LNCaP clone FGC (cell line): ENCODE measurements at regions not wholly inside any gene's neighbourhood (a gene's known extent, or its start where the extent isn't known, plus 50 kb on each side); places are given as distances from the start of the nearest gene placed in this dataset.

Source experiments
- DNase-seq: peaks from one replicate; pipeline ENCODE4 v3.0.0-alpha.2; 2011; ENCODE audit warnings: low read depth
- H3K4me3 ChIP-seq: 2 replicates; pipeline ENCODE4 v1.5.1; 2011; ENCODE audit warnings: mild to moderate bottlenecking, low read depth, low read length, control low read depth
- TF ChIP-seq, protein P1 (sequence below): IDR thresholded peaks from 2 replicates; pipeline ENCODE4 v1.5.1; 2012; ENCODE audit warnings: mild to moderate bottlenecking; ENCODE audit not compliant: control insufficient read depth, insufficient read depth; ENCODE audit errors: extremely low read depth

DNA sequence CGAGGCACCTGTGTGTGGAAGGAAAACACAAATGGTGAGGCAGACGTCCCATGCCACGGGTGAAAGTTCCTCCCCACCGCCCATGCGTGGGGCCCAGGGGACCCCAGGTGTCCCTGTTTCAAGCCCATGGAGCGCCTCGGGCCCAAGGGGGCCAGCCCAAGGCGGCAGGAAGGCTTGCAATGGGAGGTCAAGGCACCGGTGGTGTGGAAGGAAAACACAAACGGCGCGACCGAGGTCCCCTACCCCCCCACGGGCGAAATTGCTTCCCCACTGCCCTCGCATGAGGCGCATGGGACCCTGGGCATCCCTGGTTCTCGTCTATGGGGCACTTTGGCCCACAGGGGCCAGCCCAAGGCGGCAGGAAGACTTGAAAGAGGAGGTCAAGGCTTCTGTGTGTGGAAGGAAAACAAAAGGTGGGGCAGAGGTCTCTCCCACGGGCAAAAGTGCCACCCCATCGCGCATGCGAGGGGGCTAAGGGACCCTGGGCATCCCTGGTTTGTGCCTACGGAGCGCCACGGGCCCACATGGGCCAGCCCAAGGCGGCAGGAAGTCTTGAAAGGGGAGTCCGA, 379.4 kb downstream of the ALG10 start:
- TF ChIP-seq, protein P1, sequence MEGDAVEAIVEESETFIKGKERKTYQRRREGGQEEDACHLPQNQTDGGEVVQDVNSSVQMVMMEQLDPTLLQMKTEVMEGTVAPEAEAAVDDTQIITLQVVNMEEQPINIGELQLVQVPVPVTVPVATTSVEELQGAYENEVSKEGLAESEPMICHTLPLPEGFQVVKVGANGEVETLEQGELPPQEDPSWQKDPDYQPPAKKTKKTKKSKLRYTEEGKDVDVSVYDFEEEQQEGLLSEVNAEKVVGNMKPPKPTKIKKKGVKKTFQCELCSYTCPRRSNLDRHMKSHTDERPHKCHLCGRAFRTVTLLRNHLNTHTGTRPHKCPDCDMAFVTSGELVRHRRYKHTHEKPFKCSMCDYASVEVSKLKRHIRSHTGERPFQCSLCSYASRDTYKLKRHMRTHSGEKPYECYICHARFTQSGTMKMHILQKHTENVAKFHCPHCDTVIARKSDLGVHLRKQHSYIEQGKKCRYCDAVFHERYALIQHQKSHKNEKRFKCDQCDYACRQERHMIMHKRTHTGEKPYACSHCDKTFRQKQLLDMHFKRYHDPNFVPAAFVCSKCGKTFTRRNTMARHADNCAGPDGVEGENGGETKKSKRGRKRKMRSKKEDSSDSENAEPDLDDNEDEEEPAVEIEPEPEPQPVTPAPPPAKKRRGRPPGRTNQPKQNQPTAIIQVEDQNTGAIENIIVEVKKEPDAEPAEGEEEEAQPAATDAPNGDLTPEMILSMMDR, result no peak
- H3K4me3 ChIP-seq, result no peak overlapping the region
- DNase-seq, result no peak

DNA sequence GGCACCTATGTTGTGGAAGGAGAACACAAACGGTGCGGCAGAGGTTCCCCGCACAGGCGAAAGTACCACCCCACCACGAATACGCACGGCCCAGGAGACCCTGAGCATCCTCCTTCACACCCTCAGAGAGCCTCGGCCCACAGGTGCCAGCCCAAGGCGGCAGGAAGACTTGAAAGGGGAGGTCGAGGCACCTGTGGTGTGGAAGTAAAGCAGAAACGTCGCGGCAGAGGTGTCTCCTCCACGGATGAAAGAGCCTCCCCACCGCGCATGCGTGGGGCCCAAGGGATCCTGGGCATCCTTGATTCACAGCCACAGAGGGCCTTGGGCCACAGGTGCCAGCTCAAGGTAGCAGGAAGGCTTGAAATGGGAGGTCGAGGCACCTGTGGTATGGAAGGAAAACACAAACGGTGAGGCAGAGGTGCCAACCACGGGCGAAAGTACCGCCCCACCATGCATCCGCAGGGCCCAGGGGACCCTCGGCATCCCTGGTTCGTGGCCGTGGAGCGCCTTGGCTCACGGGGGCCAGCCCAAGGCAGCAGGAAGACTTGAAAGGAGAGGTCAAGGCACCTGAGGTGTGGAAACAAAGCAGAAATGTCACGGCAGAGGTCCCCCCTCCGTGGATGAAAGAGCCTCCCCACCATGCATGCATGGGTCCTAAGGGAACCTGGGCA, 380.1 kb downstream of the ALG10 start:
- TF ChIP-seq, protein P1, result no peak
- no peak for DNase-seq
- no peak overlapping the region for H3K4me3 ChIP-seq

GRCh38 chr12:34402899-34403705, 380.8 kb downstream of the ALG10 start:
- TF ChIP-seq, protein P1, result no peak
- no peak for DNase-seq
- no peak overlapping the region for H3K4me3 ChIP-seq

GRCh38 chr12:34403706-34404376, 381.5 kb downstream of the ALG10 start:
- TF ChIP-seq, protein P1, result no peak
- no peak for DNase-seq
- H3K4me3 ChIP-seq, result no peak overlapping the region

GRCh38 chr12:34404377-34405285, 382.3 kb downstream of the ALG10 start:
- no peak for DNase-seq
- TF ChIP-seq, protein P1, result no peak
- no peak overlapping the region for H3K4me3 ChIP-seq
